Sigmoid colon (tissue), 4 donors: ENCODE measurements at regions not wholly inside any gene's neighbourhood (a gene's known extent, or its start where the extent isn't known, plus 50 kb on each side); places are given as distances from the start of the nearest gene placed in this dataset.

Experiments
- EP300 ChIP-seq, 4 donors: sonication (generic); formaldehyde crosslinking; IDR thresholded peaks; one replicate each; pipeline ENCODE4 v1.6.1; 2017; ENCODE audit warnings: antibody characterized with exemption in 4 of 4
- POLR2A ChIP-seq, 2 donors: fragments of 450-650 bp; IDR thresholded peaks; one replicate each; pipeline ENCODE4 v1.6.1; 2016; ENCODE audit warnings: antibody characterized with exemption in 2 of 2, mild to moderate bottlenecking in 2 of 2, moderate library complexity in 2 of 2
- POLR2AphosphoS5 ChIP-seq, 4 donors: sonication (generic); formaldehyde crosslinking; IDR thresholded peaks; one replicate each; pipeline ENCODE4 v1.6.1; 2017; ENCODE audit warnings: antibody characterized with exemption in 4 of 4
- TF ChIP-seq, protein P1 (sequence below), 4 experiments: fragments of 450-650 bp in 3 of 4; fragments of 200-600 bp in 1 of 4; IDR thresholded peaks; one replicate each; pipeline ENCODE4 v1.5.1; 2016 to 2019; ENCODE audit warnings: antibody characterized with exemption in 4 of 4, mild to moderate bottlenecking in 3 of 4, moderate library complexity in 2 of 4

DNA sequence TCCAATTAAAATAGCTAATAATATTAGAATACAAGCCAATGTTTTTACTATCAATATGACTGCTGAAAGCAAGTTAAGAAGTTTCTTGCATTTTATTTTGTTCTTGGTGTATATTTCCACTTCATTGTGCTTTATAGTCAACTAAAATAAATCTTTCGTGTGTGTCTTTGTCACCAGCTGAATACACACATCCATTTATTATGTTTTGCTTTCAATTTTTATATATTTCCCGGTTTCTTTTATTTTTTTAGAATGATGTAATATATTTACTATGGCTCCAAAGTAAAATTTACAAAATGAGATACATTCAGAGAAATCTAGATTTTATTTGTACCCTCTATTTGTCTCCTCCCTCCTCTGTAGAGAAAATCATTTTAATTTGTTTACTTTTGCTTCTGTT is 495.9 kb upstream of the PAPPA start:
- TF ChIP-seq, protein P1, sequence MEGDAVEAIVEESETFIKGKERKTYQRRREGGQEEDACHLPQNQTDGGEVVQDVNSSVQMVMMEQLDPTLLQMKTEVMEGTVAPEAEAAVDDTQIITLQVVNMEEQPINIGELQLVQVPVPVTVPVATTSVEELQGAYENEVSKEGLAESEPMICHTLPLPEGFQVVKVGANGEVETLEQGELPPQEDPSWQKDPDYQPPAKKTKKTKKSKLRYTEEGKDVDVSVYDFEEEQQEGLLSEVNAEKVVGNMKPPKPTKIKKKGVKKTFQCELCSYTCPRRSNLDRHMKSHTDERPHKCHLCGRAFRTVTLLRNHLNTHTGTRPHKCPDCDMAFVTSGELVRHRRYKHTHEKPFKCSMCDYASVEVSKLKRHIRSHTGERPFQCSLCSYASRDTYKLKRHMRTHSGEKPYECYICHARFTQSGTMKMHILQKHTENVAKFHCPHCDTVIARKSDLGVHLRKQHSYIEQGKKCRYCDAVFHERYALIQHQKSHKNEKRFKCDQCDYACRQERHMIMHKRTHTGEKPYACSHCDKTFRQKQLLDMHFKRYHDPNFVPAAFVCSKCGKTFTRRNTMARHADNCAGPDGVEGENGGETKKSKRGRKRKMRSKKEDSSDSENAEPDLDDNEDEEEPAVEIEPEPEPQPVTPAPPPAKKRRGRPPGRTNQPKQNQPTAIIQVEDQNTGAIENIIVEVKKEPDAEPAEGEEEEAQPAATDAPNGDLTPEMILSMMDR (IDR thresholded peaks at IDR 0.05), result no peak
- TF ChIP-seq POLR2A (IDR thresholded peaks at IDR 0.05) (no peak), EP300 (IDR thresholded peaks at IDR 0.05) (no peak), POLR2AphosphoS5 (IDR thresholded peaks at IDR 0.05) (no peak)
